ENCODE measurements at regions not wholly inside any gene's neighbourhood (a gene's known extent, or its start where the extent isn't known, plus 50 kb on each side); places are given as distances from the start of the nearest gene placed in this dataset.

- TF ChIP-seq POLR2A (IDR thresholded peaks at IDR 0.05) (no peak), CTCF (IDR thresholded peaks at IDR 0.05) (no peak)
These were observed 179.6 kb upstream of the ALKAL2 start for GRCh38 chr2:467543-467891.

Data from vagina (tissue), 2 donors.